WTC11 (cell line): ENCODE measurements at regions not wholly inside any gene's neighbourhood (a gene's known extent, or its start where the extent isn't known, plus 50 kb on each side); places are given as distances from the start of the nearest gene placed in this dataset.

Experiments
- CTCF ChIP-seq: fragments of 200-600 bp; IDR thresholded peaks from 2 replicates; pipeline ENCODE4 v1.8.0; 2022; ENCODE audit warnings: antibody characterized with exemption
- HMGXB4 ChIP-seq: sonication (generic); formaldehyde crosslinking; IDR thresholded peaks from 2 replicates; pipeline ENCODE4 v1.8.1; 2023; ENCODE audit warnings: mild to moderate bottlenecking, moderate library complexity, missing genetic modification reagents
- IRF1 ChIP-seq: sonication (generic); formaldehyde crosslinking; IDR thresholded peaks from 2 replicates; pipeline ENCODE4 v1.8.0; 2023; ENCODE audit warnings: missing genetic modification reagents
- IRF2 ChIP-seq: sonication (generic); formaldehyde crosslinking; IDR thresholded peaks from 2 replicates; pipeline ENCODE4 v1.8.0; 2022; ENCODE audit warnings: low read depth, missing genetic modification reagents, borderline replicate concordance
- JAZF1 ChIP-seq: fragments of 250-450 bp; sonication (Bioruptor Pico); IDR thresholded peaks from 2 replicates; pipeline ENCODE4 v1.9.0; 2021; ENCODE audit warnings: moderate library complexity, mild to moderate bottlenecking, inconsistent platforms
- MYBL2 ChIP-seq: sonication (generic); formaldehyde crosslinking; IDR thresholded peaks from 2 replicates; pipeline ENCODE4 v1.8.1; 2023; ENCODE audit warnings: mild to moderate bottlenecking, moderate library complexity, missing genetic modification reagents
- NFYB ChIP-seq: sonication (generic); formaldehyde crosslinking; conservative IDR thresholded peaks from 2 replicates; pipeline ENCODE4 v1.8.0; 2022; ENCODE audit warnings: low read depth, missing genetic modification reagents
- ZNF281 ChIP-seq: sonication (generic); formaldehyde crosslinking; IDR thresholded peaks from 2 replicates; pipeline ENCODE4 v1.8.0; 2023; ENCODE audit warnings: mild to moderate bottlenecking, missing genetic modification reagents
- ZNF317 ChIP-seq: sonication (generic); formaldehyde crosslinking; IDR thresholded peaks from 2 replicates; pipeline ENCODE4 v1.8.1; 2023; ENCODE audit warnings: low read depth, mild to moderate bottlenecking, moderate library complexity, missing genetic modification reagents, borderline replicate concordance
- ZSCAN18 ChIP-seq: fragments of 250-450 bp; sonication (Bioruptor Pico); IDR thresholded peaks from 2 replicates; pipeline ENCODE4 v2.1.2; 2022; ENCODE audit warnings: mild to moderate bottlenecking, moderate library complexity

- no peak for TF ChIP-seq MYBL2
- TF ChIP-seq ZNF317 (CRISPR knock-in tag), result no peak
- TF ChIP-seq CTCF, result no peak
- no peak for TF ChIP-seq ZSCAN18 (CRISPR knock-in tag)
- TF ChIP-seq JAZF1 (CRISPR knock-in tag), result no peak
- no peak for TF ChIP-seq ZNF281 (CRISPR knock-in tag)
- TF ChIP-seq HMGXB4, result no peak
- TF ChIP-seq NFYB (CRISPR knock-in tag), result no peak
- TF ChIP-seq IRF2 (CRISPR knock-in tag), result no peak
- TF ChIP-seq IRF1 (CRISPR knock-in tag), result no peak
Measured at GRCh38 chr14:85865701-85866100, 335.8 kb downstream of the FLRT2 start.
